ENCODE measurements at regions not wholly inside any gene's neighbourhood (a gene's known extent, or its start where the extent isn't known, plus 50 kb on each side); places are given as distances from the start of the nearest gene placed in this dataset.

GRCh38 chr1:67482733-67483482, 52.7 kb upstream of the SERBP1 start:
- ATAC-seq = no peak
- intact Hi-C loops (cut with micrococcal nuclease; ENCODE audit: unreplicated experiment) (no loop called here), in situ Hi-C loops (cut with MboI) (loop anchor here (25.0 kb wide), 1 partner anchor 721 kb away; the partner anchor contains the start of gene DYNLT5)
- POLR2A ChIA-PET = no interaction called here
- RAD21 ChIA-PET (ENCODE audit: unreplicated experiment) = interaction anchor here (1.3 kb wide), 1 partner anchor 249 kb away, joined by 3 read pairs; no protein-coding TSS in a partner anchor
- Histone ChIP-seq H3K79me2 (ENCODE audit: control insufficient read depth, insufficient read depth, low read length) (no peaks in the 10 kb centered on the region), H3K27ac (ENCODE audit: control insufficient read depth, insufficient read depth) (no peak overlapping the region), H3K4me2 (ENCODE audit: control insufficient read depth, insufficient read depth) (no peak overlapping the region), H3K4me1 (ENCODE audit: control insufficient read depth, insufficient read depth, low read length) (no peaks in the 10 kb centered on the region), H4K20me1 (ENCODE audit: control insufficient read depth, insufficient read depth) (no peaks in the 10 kb centered on the region), H3K9me3 (replicated peaks; ENCODE audit: control insufficient read depth, insufficient read depth, low read length) (no peaks in the 10 kb centered on the region), H2AFZ (ENCODE audit: control insufficient read depth, low read depth, low read length) (no peak overlapping the region), H3K4me3 (no peak overlapping the region), H3K27me3 (replicated peaks in 1 of 2; ENCODE audit: control insufficient read depth in 2 of 2, insufficient read depth in 2 of 2, low read length in 1 of 2) (peaks cover 0 to 2% of the 10 kb centered on the region in 2 experiments; a peak in 2 of 4 replicates), H3K36me3 (ENCODE audit: control insufficient read depth in 2 of 2, insufficient read depth in 2 of 2, low read length in 1 of 2) (no peaks in the 10 kb centered on the region), H3K9ac (ENCODE audit: control insufficient read depth, insufficient read depth, low read length) (no peak overlapping the region)
- no peak for FAIRE-seq
- no peak for TF ChIP-seq NR2C2 (IDR thresholded peaks at IDR 0.05; ENCODE audit: borderline replicate concordance, control insufficient read depth, insufficient read length, low read depth)
- SMC1A ChIA-PET (ENCODE audit: uncharacterized antibody, unreplicated experiment) = interaction anchor here (0.6 to 1.8 kb wide), 4 partner anchors 9 to 190 kb away, joined by 3 to 8 read pairs (median 5); no protein-coding TSS in a partner anchor
- 33% methylated on average over 7 of the region's 7 CpGs for WGBS (ENCODE audit: insufficient coverage, insufficient replicate concordance, low lambda C conversion rate, missing lambda C conversion rate)
- no TSS peak for BruUV-seq (replicated peaks)
- no peak for DNase-seq (ENCODE audit: low read depth, low spot score)
- CTCF ChIA-PET = interaction anchor here (1.5 kb wide), 1 partner anchor 10 kb away, joined by 3 read pairs; no protein-coding TSS in a partner anchor

- WGBS (ENCODE audit: insufficient coverage, insufficient replicate concordance, low lambda C conversion rate, missing lambda C conversion rate) = 58% methylated on average over 2 of the region's 2 CpGs
- Histone ChIP-seq H4K20me1 (ENCODE audit: control insufficient read depth, insufficient read depth) (no peaks in the 10 kb centered on the region), H3K9me3 (replicated peaks; ENCODE audit: control insufficient read depth, insufficient read depth, low read length) (no peaks in the 10 kb centered on the region), H3K9ac (ENCODE audit: control insufficient read depth, insufficient read depth, low read length) (no peak overlapping the region), H3K4me2 (ENCODE audit: control insufficient read depth, insufficient read depth) (no peak overlapping the region), H3K27ac (ENCODE audit: control insufficient read depth, insufficient read depth) (no peak overlapping the region), H3K79me2 (ENCODE audit: control insufficient read depth, insufficient read depth, low read length) (no peaks in the 10 kb centered on the region), H3K4me1 (ENCODE audit: control insufficient read depth, insufficient read depth, low read length) (no peaks in the 10 kb centered on the region), H3K27me3 (replicated peaks in 1 of 2; ENCODE audit: control insufficient read depth in 2 of 2, insufficient read depth in 2 of 2, low read length in 1 of 2) (peaks cover 0 to under 1% of the 10 kb centered on the region in 2 experiments; a peak in 2 of 4 replicates), H3K4me3 (no peak overlapping the region), H3K36me3 (ENCODE audit: control insufficient read depth in 2 of 2, insufficient read depth in 2 of 2, low read length in 1 of 2) (no peaks in the 10 kb centered on the region), H2AFZ (ENCODE audit: control insufficient read depth, low read depth, low read length) (no peak overlapping the region)
- no TSS peak for BruUV-seq (replicated peaks)
- ChIA-PET POLR2A (interaction anchor here (0.5 kb wide), 1 partner anchor 189 kb away, joined by 3 read pairs; no protein-coding TSS in a partner anchor), RAD21 (ENCODE audit: unreplicated experiment) (no interaction called here), SMC1A (ENCODE audit: uncharacterized antibody, unreplicated experiment) (no interaction called here), CTCF (no interaction called here)
- in situ Hi-C loops (cut with MboI) = loop anchor here (25.0 kb wide), 1 partner anchor 722 kb away; the partner anchor contains the start of gene DYNLT5
- DNase-seq (ENCODE audit: low read depth, low spot score) (no peak), FAIRE-seq (no peak), ATAC-seq (no peak)
- intact Hi-C loops (cut with micrococcal nuclease; ENCODE audit: unreplicated experiment) = no loop called here
- TF ChIP-seq IRF4 (IDR thresholded peaks at IDR 0.05; ENCODE audit: low read depth, low read length) (no peak), NKRF (conservative IDR thresholded peaks at IDR 0.05) (no peak), ZNF687 (IDR thresholded peaks at IDR 0.05) (no peak), SPI1 (IDR thresholded peaks at IDR 0.05; ENCODE audit: borderline replicate concordance, insufficient read depth, low read depth, low read length) (no peak), HDAC6 (IDR thresholded peaks at IDR 0.05; ENCODE audit: unreplicated experiment) (no peak), BACH1 (IDR thresholded peaks at IDR 0.05; ENCODE audit: borderline replicate concordance) (no peak), NR2C1 (IDR thresholded peaks at IDR 0.05) (no peak), KLF5 (IDR thresholded peaks at IDR 0.05; ENCODE audit: partially characterized antibody) (no peak)
Observed at GRCh38 chr1:67484492-67484891, 54.3 kb upstream of the SERBP1 start.

Measured in GM12878 (cell line).